ENCODE measurements at regions not wholly inside any gene's neighbourhood (a gene's known extent, or its start where the extent isn't known, plus 50 kb on each side); places are given as distances from the start of the nearest gene placed in this dataset.

DNA sequence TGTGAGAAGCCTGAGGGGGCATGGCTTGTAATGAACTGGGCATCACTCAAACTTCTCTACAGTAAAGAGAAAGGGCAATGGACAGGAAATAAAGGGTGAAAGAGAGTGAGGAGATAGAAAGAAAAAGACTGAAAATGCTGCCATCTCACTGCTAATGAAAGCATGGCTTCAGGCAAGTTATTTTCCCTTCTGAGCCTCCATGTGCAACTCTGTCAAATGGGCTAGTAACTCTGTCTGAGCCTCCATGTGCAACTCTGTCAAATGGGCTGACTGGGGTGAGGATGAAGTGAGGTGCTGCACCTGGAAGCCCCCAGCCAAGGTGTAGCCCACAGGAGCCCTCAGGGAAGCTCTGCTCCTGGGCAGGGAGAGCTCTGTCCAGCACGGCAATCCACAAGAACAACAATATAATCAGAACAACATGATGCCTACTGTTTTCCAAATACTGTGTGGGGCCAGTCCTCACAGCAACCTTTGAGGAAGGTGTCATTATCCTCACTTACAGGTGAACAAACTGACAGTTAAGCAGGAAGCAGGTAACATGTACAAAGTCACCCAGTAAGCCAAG lies 73.8 kb upstream of the XPA start:
- Histone ChIP-seq H3K27ac (ENCODE audit: low read depth in 1 of 2, low read length in 2 of 2) (no peak overlapping the region), H3K27me3 (ENCODE audit: control insufficient read depth in 4 of 4, insufficient read depth in 4 of 4, low read length in 3 of 4) (no peaks in the 10 kb centered on the region), H3K36me3 (ENCODE audit: control insufficient read depth in 4 of 4, insufficient read depth in 3 of 4, low read depth in 1 of 4, low read length in 3 of 4) (no peaks in the 10 kb centered on the region), H3K9me3 (ENCODE audit: control insufficient read depth in 4 of 4, low read length in 3 of 4) (no peaks in the 10 kb centered on the region), H3K9ac (ENCODE audit: low read depth in 1 of 2, low read length in 2 of 2) (no peak overlapping the region), H3K4me3 (ENCODE audit: low read depth in 1 of 3, low read length in 3 of 3) (no peak overlapping the region), H3K4me1 (ENCODE audit: control insufficient read depth in 4 of 4, insufficient read depth in 4 of 4, low read length in 3 of 4) (no peaks in the 10 kb centered on the region)
- 81% methylated on average over 1 of the region's 1 CpG for WGBS
- TF ChIP-seq EGR1 (IDR thresholded peaks at IDR 0.05; ENCODE audit: low read depth in 2 of 2) (no peak), GABPA (IDR thresholded peaks at IDR 0.05 in 1 of 2, conservative IDR thresholded peaks at IDR 0.05 in 1 of 2) (no peak), FOXA1 (IDR thresholded peaks at IDR 0.05) (no peak), HNF4A (conservative IDR thresholded peaks at IDR 0.05) (no peak), YY1 (IDR thresholded peaks at IDR 0.05) (no peak), FOXA2 (IDR thresholded peaks at IDR 0.05) (no peak), RXRA (IDR thresholded peaks at IDR 0.05) (no peak), HNF4G (IDR thresholded peaks at IDR 0.05) (no peak), TAF1 (conservative IDR thresholded peaks at IDR 0.05) (no peak)
- TF ChIP-seq, protein P1, sequence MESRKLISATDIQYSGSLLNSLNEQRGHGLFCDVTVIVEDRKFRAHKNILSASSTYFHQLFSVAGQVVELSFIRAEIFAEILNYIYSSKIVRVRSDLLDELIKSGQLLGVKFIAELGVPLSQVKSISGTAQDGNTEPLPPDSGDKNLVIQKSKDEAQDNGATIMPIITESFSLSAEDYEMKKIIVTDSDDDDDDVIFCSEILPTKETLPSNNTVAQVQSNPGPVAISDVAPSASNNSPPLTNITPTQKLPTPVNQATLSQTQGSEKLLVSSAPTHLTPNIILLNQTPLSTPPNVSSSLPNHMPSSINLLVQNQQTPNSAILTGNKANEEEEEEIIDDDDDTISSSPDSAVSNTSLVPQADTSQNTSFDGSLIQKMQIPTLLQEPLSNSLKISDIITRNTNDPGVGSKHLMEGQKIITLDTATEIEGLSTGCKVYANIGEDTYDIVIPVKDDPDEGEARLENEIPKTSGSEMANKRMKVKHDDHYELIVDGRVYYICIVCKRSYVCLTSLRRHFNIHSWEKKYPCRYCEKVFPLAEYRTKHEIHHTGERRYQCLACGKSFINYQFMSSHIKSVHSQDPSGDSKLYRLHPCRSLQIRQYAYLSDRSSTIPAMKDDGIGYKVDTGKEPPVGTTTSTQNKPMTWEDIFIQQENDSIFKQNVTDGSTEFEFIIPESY (IDR thresholded peaks at IDR 0.05): no peak
- TF ChIP-seq, protein P2, sequence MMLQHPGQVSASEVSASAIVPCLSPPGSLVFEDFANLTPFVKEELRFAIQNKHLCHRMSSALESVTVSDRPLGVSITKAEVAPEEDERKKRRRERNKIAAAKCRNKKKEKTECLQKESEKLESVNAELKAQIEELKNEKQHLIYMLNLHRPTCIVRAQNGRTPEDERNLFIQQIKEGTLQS (IDR thresholded peaks at IDR 0.05): no peak
- TF ChIP-seq, protein P3, sequence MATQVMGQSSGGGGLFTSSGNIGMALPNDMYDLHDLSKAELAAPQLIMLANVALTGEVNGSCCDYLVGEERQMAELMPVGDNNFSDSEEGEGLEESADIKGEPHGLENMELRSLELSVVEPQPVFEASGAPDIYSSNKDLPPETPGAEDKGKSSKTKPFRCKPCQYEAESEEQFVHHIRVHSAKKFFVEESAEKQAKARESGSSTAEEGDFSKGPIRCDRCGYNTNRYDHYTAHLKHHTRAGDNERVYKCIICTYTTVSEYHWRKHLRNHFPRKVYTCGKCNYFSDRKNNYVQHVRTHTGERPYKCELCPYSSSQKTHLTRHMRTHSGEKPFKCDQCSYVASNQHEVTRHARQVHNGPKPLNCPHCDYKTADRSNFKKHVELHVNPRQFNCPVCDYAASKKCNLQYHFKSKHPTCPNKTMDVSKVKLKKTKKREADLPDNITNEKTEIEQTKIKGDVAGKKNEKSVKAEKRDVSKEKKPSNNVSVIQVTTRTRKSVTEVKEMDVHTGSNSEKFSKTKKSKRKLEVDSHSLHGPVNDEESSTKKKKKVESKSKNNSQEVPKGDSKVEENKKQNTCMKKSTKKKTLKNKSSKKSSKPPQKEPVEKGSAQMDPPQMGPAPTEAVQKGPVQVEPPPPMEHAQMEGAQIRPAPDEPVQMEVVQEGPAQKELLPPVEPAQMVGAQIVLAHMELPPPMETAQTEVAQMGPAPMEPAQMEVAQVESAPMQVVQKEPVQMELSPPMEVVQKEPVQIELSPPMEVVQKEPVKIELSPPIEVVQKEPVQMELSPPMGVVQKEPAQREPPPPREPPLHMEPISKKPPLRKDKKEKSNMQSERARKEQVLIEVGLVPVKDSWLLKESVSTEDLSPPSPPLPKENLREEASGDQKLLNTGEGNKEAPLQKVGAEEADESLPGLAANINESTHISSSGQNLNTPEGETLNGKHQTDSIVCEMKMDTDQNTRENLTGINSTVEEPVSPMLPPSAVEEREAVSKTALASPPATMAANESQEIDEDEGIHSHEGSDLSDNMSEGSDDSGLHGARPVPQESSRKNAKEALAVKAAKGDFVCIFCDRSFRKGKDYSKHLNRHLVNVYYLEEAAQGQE (IDR thresholded peaks at IDR 0.05): no peak
- TF ChIP-seq, protein P4, sequence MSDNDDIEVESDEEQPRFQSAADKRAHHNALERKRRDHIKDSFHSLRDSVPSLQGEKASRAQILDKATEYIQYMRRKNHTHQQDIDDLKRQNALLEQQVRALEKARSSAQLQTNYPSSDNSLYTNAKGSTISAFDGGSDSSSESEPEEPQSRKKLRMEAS (IDR thresholded peaks at IDR 0.05): no peak
- DNase-seq (ENCODE audit: low spot score): peak; percentile 21

DNA sequence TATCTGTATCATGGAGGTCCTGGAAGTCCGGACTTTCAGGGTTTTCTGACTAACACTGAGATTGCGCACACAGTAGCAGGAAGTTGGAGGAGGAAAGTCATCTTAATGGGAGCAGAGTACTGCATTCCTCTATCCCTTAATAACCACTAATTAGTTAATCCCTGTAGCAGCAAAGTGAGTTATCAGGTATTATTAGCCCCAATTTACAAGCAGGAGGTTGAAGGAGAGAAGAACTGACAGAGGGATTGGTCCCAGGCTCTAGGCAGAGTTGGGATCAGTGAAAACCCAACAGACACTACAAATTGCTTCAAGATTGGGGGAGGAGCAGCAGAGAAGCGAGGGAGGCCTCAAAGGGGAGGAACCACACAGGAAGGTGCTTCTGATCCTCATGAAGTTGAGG lies 74.5 kb upstream of the XPA start:
- 87% methylated on average over 3 of the region's 3 CpGs for WGBS
- TF ChIP-seq, protein P5, sequence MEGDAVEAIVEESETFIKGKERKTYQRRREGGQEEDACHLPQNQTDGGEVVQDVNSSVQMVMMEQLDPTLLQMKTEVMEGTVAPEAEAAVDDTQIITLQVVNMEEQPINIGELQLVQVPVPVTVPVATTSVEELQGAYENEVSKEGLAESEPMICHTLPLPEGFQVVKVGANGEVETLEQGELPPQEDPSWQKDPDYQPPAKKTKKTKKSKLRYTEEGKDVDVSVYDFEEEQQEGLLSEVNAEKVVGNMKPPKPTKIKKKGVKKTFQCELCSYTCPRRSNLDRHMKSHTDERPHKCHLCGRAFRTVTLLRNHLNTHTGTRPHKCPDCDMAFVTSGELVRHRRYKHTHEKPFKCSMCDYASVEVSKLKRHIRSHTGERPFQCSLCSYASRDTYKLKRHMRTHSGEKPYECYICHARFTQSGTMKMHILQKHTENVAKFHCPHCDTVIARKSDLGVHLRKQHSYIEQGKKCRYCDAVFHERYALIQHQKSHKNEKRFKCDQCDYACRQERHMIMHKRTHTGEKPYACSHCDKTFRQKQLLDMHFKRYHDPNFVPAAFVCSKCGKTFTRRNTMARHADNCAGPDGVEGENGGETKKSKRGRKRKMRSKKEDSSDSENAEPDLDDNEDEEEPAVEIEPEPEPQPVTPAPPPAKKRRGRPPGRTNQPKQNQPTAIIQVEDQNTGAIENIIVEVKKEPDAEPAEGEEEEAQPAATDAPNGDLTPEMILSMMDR (IDR thresholded peaks at IDR 0.05; ENCODE audit: low read depth, low read length, missing input control): no peak
- no peak for TF ChIP-seq YY1 (IDR thresholded peaks at IDR 0.05)
- TF ChIP-seq, protein P3 (IDR thresholded peaks at IDR 0.05): no peak
- TF ChIP-seq, protein P4 (IDR thresholded peaks at IDR 0.05): no peak
- no peak for TF ChIP-seq EGR1 (IDR thresholded peaks at IDR 0.05; ENCODE audit: low read depth in 2 of 2)
- TF ChIP-seq GABPA (IDR thresholded peaks at IDR 0.05 in 1 of 2, conservative IDR thresholded peaks at IDR 0.05 in 1 of 2): no peak
- TF ChIP-seq, protein P1 (IDR thresholded peaks at IDR 0.05): no peak
- TF ChIP-seq RAD21 (IDR thresholded peaks at IDR 0.05): no peak
- no peaks in the 10 kb centered on the region for H3K27me3 ChIP-seq (ENCODE audit: control insufficient read depth in 4 of 4, insufficient read depth in 4 of 4, low read length in 3 of 4)
- H3K4me3 ChIP-seq (ENCODE audit: low read depth in 1 of 3, low read length in 3 of 3): no peak overlapping the region
- H3K9ac ChIP-seq (ENCODE audit: low read depth in 1 of 2, low read length in 2 of 2): no peak overlapping the region
- no peaks in the 10 kb centered on the region for H3K9me3 ChIP-seq (ENCODE audit: control insufficient read depth in 4 of 4, low read length in 3 of 4)
- peak; percentile 9 for DNase-seq (ENCODE audit: low spot score)
- no peaks in the 10 kb centered on the region for H3K36me3 ChIP-seq (ENCODE audit: control insufficient read depth in 4 of 4, insufficient read depth in 3 of 4, low read depth in 1 of 4, low read length in 3 of 4)
- no peak overlapping the region for H3K27ac ChIP-seq (ENCODE audit: low read depth in 1 of 2, low read length in 2 of 2)
- H3K4me1 ChIP-seq (ENCODE audit: control insufficient read depth in 4 of 4, insufficient read depth in 4 of 4, low read length in 3 of 4): no peaks in the 10 kb centered on the region

Measured in liver (tissue), 8 donors.